GM21717 (cell line): ENCODE measurements at regions not wholly inside any gene's neighbourhood (a gene's known extent, or its start where the extent isn't known, plus 50 kb on each side); places are given as distances from the start of the nearest gene placed in this dataset.

Source experiments
- ATAC-seq: cut with Tn5 transposase; IDR thresholded peaks from one replicate; pipeline ENCODE4 v1.9.1; 2021; ENCODE audit warnings: mild to moderate bottlenecking, moderate library complexity; ENCODE audit not compliant: unreplicated experiment

DNA sequence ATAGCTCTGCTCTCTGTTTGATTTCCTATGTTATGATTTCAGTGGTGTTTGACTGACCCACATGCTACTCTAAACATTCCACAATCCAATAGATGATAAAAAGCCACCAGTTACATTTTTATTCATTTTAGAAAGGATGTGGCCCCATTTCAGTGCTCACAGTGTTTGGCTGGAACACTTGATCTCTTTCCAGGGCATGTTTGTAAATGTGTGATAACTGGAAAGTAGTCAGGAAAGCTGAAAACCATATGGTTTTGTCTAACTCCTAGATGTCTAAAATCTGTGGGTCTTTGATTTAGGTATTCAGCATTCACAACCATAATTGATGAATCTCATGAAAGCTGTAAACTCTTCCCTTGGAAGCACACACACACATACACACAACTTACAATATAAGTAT is 904.9 kb upstream of the AGA start:
- no peak for ATAC-seq

DNA sequence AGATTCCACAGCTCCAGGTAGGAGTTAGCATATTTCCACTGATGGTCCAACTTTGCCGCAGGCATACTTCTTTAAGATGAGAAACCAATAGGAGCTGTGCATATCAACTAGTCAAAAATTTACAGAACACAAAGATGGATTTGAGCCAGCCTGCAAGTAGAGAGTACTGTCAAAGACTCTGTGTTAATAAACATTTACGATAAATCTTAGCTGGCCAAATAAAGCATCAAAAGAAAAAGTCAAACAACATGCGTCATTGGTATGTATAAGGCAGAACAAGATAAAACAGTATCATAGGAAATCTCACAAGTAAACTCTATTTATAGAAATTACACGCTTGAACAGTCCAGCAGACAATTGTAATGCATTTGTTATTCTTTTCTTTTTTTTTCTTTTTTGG is 907.4 kb upstream of the AGA start:
- no peak for ATAC-seq

DNA sequence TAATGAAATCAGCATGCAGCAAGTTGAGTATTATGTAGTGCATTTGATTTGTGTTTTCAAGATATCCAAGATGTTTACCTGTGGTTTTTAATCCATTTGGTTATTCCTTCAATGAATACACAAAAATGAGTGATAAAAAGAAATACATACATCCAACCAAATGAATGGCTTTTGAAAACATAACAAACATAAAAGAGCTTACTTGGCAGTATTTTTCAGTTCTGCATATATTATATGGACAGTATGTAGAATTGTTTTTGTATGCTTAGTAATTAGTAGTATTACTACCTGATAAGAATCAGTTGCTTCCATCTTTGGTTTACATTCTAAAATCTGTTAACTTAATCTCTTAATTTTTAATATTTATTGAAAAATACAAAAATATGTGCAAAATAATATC is 908.9 kb upstream of the AGA start:
- no peak for ATAC-seq

DNA sequence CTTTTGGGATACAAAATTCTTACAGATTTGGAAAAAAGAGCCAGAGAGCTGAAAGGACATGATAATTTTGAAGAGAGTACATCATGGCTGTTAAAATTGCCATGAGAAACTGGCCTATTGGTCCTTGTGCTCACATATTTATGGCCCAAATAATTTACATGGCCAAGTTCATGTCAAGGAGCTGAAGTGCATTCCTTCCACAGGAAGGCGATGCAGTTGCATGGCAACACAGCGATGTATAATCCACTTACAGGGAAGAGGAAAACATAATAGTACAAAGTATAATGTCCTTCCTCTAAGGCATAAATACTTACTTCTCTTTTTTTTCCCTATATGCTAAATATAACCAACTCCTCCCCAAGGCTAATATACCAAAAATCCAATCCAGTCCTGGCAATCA is 914.5 kb upstream of the AGA start:
- ATAC-seq, result no peak

DNA sequence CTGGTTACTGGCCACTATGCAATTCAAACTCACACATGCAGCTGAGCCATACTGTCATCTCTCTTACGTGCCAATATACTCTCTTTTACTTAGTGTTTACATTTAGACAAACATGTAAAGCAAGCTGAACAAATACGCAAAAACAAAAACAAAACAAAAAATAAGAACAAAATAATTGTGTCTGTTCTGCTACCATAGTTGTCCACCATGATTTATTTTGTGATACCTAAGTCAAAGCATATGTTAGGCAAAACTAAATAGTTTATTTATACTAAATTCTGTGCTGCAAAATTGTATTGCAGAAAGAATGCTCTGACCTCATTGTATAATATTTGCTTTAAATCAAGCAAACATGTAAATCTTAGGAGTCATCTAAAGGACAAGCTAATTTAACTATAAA is 943.2 kb upstream of the AGA start:
- no peak for ATAC-seq

DNA sequence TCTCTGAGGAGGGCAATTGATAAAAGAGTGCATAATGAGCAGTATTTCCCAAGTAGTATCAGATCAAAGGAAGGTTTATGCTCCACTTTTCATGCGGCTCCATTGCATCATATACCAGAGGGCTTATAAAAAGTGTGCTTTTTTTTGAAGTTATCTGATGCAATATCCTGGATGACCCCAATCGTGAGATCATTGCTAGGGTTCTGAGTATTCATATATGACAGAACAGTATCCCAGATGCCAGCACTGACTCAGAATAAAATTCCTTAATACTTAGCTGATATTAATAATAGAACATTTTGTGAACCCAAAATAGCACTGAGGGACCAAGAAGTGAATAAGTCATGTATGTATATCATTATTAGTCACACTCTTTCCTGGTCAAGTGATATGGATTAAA is 945.5 kb upstream of the AGA start:
- ATAC-seq, result no peak

DNA sequence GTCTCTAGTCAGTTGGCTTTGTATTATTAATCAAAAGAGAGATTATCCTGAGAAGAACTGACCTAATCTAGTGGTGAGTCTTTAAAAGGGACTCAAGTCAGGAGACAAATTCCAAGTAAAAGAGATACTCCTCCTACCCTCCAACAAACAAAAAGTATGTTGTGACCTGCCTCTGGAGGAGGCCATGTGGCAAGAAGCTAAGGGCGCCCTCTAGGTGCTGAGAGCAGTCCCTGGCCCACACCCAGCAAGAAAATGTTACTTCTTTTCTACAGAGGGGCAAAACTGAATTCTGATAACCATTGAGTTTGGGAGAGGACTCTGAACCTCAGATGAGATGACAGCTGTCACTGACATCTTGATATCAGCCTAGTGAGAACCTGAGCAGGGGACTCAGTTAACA is 953.6 kb upstream of the AGA start:
- no peak for ATAC-seq

DNA sequence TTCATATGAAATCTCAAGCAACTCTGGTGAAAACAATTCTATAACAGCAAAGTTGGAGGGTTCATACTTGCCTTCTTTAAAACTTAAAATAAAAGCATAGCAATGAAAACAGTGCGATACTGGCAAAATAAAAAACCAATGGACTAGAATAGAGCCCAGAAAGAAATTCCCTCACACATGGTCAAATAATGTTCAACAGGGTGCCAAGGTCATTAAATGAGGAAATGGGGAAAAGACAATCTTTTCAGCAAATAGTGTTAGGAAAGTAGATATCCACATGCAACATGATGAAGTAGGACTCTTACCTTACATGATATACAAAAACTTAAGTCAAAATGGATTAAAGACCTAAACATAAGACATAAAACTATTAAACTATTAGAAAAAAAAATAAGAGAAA is 970.2 kb upstream of the AGA start:
- no peak for ATAC-seq

DNA sequence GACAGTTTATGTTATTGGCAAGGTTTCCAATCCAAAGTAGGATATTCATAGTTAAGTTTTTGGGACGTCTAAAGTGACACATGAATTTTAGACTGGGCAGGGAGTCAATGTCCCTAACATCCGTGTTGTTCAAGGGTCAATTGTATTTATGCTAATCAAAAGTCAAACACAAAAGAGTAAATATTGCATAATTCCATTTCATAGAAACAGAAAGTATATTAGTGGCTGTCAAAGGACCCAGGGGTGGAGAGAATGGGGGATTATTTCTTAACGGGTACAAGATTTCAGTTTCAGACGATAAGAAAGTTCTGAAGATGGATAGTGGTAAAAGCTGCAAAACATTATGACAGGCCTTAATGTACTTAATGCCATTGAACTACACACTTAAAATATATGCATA is 971.8 kb upstream of the AGA start:
- no peak for ATAC-seq

DNA sequence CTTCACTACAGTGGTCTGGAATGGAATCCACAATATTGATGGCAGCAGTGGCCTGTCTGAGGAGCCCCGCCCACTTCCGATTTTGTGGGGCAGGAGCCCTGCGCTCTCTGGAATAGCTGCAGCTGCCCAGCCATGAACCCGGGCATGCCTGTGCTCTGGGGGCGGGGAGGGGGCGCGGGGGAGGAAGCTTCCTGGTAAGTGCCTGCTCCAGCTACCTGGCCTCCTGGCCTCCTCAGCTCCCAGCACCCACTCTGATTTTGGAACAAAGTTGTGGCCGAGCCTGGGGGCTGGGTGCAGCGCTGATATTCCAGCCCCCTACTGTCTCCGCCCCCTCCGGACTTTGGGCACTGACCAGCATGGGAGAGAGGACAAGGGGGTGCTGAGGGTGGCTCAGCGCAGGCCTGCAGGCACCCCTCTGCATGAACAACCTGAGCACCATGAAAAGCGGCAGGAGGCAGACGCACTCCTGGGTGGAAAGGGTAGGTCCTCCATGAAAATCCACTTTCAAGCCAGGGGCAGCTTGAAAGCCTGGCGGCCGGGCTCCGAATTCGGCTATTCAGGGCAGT is 972.7 kb upstream of the AGA start:
- ATAC-seq, result no peak

DNA sequence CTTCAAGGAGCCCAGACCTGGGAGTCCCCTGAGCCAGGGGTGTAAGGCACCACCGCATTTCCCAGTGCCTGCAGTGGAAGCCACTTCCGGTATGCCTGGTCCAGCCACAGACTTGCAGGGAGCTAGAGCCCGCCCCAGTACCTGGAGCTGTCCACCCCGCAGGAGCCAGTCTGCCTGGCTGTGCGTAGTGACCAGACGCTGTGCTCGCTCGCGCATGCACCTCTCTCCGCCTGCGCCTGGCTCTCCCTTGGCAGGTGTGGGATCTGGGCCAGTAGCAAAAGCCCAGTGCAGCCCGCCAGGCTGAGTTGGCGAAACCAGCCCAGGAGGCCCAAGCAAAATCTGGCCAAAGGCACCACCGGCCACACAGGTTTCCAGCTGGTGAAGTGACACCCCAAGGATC is 973.7 kb upstream of the AGA start:
- no peak for ATAC-seq

DNA sequence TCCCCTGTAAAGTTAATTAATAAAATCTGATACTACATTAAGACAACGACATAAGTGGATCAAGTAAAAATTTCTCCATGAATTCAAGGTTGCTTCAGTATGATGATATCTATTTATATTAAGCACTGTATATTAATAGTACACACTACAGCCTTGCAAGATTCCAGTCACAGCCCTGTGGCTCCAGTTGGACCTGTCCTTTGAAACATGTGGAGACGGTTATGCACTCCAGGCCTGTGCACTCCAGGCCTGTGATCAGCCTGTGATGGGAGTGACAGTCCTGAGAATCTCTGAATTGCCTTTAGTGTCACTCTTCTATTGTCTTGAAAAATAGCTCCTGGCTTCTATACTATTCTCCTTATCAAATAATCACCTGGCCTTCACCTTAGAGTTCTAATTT is 981.1 kb upstream of the AGA start:
- no peak for ATAC-seq

DNA sequence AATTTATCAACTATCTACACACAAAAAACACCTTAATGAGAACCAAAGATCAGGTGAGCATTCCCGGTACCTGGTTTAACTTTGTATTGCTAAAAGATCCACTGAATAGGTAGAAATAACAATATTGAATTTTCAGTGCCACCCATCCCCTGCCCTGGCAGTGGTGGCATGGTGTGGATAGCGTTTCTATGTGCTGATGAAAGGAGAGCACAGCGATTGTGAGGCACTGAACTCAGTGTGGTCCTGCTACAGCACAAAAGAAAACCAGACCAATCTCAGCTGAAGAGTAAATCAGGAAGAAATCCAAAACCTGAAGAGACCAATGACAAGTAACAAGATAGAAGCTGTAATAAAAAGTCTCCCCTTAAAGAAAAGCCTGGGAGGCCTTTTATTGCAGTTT is 984.6 kb upstream of the AGA start:
- no peak for ATAC-seq

DNA sequence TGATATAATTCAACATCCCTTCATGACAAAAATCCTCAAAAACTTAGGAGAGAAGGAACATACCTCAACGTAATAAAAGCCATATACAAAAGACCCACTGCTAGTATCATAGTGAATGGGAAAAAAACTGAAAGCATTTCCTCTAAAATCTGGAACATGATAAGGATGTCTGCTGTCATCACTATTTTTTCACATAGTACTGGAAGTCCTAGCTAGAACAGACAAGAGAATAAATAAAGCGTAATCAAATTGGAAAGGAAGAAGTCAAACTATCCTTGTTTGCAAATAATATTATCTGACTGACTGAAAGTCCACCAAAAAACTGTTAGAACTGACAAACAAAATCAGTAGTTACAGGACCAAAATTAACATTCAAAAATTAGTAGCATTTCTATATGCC is 985.4 kb upstream of the AGA start:
- no peak for ATAC-seq

DNA sequence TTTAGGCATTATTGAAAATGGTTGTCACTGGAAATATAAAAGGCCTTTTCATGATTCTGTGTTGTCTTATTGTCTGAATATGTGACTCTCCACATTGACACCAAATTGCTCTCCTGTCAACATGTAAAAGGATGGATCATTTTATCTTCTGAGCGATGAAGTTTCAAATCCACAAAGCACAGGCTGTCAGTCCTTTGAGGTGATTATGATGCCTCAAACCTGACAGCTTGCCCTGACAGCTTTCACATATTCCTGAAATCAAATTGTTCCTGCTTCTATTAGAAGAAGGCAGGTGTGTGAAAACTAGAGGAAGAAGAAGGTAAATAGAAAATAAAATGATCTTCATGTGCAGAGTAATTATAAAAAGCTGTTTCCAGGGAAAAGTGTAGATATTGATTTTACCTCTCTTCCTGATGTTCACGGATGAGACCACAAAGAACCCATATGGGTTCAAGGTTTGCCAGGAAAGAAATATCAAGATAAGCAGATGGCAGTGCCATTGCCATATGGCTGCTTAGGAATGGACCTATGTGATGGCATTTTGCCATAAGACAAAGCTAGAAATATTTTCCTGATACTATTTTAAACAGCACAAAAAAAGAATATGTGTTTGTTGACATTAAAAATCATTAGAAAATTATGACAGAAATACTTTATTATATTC is 1006.3 kb upstream of the AGA start:
- ATAC-seq, result no peak

DNA sequence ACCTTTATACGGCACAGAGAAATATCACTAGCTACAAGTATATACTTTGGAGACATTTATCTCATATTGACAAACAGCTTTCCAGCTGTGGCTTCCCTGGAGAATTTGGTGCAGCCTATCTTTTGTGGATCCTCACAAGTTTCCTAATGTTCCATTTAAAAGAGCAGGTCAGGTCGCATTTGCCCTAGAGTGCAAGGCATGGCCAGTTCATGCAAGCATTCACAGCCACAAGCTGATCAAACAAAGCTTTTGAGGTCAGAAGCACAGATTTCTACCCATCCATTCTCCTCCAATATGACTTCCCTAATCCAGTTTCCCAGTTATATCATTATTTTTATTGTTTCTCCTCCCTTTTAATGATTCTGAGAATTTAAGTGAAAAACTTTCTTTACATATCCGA is 1008.4 kb upstream of the AGA start:
- no peak for ATAC-seq

DNA sequence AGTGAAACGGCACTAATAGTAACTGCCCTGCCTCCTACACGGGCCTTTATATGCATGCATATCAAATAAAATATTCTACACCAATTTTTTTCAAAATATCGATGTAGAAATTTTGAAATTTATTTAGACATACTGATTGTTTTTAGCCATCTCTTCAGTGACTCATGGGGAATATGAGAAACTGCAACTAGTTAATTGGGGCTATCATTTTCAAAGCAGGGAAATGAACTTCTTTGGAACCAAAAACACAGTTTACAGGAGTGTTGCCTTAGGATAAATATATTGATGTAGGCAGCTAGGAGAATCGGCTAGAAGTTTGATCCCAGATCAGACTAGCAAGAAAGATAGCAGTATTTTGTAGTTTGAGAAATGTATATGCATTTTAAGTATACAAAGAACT is 1010.8 kb upstream of the AGA start:
- no peak for ATAC-seq

DNA sequence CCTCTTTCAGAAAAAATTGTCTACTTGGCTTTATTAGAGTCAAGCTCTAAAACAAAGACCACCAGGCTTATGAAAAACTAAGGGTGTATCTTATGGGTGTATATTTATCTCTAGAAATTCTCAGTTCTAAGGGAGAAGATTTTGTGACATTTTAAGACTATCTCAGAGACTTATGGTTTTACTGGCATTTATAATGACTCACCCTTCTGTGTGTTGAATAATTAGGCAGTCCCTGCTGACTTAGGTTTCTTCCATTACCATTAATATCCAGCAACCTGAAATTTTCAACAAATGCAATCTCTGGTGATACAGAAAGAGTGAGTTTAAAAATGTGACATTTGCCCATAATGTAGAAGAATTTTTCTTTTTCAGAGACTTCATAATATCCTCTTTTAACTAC is 1015.0 kb upstream of the AGA start:
- no peak for ATAC-seq

DNA sequence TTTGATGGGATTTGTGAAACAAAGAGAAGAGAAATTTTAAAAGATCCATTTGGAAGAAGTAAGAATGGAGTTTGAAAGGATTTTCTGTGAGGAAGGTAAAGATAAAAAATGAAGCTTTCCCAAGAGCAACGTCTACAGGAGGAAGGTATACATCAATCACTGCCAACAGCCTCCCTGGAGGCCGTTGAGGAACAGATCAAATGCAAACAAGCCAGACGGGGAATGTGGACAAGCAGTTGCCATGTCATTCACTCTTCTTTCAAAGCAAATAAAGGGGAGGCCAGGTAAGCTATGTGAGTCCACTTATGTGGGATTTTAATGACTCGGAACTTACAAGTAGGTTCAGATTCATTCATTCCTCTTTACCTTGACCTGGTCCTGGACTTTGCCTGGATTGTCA is 1020.5 kb upstream of the AGA start:
- ATAC-seq, result no peak

DNA sequence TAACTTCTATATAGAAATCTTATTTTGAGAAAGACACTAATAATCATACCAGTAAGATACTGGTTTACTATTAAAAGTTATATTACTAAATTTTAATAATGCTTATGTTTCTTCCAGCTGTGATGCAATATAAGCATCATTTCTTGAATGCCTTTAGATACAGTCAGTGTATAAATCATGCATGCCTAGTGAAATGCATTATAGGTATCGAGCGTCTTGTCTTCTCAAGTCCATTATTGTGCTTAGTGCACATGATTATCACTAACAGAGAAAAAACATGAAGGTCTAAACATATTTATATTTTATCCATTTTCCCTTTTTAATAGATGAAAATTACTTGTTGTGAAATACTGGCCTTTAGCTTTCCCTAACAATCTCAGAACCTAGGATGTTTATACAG is 1021.5 kb upstream of the AGA start:
- ATAC-seq, result no peak

DNA sequence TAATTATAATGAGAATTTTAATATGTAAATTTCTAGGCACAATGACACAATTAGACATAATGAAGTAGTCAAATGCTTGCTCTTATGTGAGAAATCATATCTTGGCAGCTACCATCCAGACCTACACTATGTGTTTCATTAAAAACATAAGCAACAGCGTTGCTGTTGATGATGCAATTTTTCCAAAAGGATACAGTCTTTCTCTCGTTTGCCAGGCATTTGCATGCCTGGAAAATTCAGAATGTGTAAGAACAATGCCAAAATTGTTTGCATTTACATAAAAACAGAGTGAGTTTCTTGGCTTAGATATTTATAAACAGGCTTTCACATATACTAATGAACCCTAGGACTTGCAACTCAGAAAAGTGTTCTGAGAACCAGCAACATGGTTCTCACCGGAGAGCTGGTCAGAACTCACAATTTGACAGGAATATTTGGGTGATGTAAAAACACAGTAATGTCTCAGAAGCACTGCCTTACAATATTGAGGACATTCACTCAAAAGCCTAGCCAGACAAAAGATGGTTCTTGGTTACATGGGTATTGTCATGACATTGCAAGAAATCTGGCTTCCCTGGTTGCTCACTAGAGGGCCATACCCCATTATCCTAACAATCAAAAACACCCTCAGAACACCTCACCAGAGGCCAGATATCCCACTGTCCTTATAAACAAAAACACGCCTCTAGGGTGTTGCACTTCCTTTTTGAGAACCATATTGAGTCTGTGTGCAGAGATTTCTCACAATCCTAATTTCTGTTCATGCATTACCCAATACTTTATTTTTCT is 1029.0 kb upstream of the AGA start:
- no peak for ATAC-seq

DNA sequence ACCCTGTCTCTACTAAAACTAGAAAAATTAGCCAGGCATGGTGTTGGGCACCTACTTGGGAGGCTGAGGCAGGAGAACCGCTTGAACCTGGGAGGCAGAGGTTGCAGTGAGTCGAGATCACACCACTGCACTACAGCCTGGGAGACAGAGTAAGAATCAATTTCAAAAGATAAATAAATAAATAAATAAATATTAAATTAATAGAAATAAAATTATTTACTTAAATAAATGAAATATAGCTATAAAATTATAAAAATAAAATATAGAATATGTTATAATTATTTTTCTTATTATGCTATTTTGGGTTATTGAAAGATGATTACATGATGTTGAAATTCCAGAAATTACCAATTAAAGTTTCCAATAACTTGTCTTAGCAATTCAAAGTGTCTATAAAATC is 1029.8 kb upstream of the AGA start:
- ATAC-seq, result no peak

DNA sequence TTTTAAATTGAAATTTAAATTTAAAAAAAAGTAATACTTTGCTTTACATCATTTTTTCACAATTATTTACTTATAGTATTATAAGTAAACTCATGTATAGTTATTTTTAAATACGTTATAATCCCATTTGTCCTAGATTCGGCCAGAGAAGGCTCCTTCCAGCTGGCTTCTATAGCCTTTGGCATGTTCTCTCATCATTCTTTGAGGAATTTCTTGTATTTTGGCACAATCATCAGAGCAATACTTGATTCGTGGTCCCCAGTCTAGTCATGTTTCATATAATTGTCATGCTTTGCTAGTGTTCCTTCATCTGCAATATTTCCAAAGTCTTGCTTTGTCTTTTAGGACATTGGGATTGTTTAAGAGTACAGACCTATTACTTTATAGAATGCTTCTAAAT is 1037.9 kb upstream of the AGA start:
- no peak for ATAC-seq
